Germinal center (tissue), 1 donor: ENCODE measurements at regions not wholly inside any gene's neighbourhood (a gene's known extent, or its start where the extent isn't known, plus 50 kb on each side); places are given as distances from the start of the nearest gene placed in this dataset.

Experiments
- DNase-seq: peaks from one replicate; pipeline ENCODE4 v3.0.0; 2012; ENCODE audit warnings: mixed read lengths, low spot score

- no peak for DNase-seq
These were observed 729.2 kb downstream of the LRFN5 start for GRCh38 chr14:42335918-42336317.

- no peak for DNase-seq
These were observed 728.3 kb downstream of the LRFN5 start for GRCh38 chr14:42334931-42335330.

DNA sequence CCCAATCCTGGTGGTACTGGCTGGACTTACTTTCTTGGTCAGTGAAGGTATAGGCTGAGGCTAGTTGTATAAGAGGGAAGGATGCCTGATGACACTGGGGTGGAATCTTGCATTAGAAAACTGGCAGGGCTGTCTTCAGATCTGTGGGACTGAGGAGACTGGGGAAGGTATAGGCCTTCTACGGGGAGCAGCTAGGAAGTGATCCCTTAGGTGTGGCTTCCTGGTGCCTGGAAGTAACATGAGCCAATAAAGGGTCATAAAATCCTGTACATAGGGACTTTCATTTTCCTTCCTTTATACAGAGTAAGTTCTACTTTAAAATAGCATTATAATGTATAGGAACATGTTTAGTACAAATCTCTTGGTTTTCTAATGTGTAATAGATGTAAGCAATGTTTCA is 716.8 kb downstream of the LRFN5 start:
- DNase-seq, result no peak

GRCh38 chr14:42322531-42323284 is 716.0 kb downstream of the LRFN5 start:
- DNase-seq, result no peak

DNA sequence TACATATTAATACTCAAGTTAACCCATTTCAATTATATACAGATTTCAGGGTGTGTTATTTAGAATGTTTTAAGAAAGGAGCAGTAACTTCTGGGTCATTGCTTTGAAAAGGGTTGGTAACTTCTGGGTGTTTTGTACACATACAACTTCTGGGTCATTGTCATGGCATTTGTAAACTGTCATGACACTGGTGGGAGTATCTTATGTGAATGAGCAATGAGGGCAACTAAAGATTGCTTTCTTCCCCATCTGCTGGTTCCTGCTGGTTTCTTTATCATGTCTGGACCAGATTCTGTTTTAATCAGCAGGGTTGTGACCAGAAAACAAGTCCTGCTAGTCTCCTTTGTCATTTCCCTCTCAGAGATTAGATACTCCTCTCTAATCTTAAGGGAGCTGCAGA is 713.3 kb downstream of the LRFN5 start:
- no peak for DNase-seq

- no peak for DNase-seq
These were observed 710.0 kb downstream of the LRFN5 start for GRCh38 chr14:42316693-42317092.

DNA sequence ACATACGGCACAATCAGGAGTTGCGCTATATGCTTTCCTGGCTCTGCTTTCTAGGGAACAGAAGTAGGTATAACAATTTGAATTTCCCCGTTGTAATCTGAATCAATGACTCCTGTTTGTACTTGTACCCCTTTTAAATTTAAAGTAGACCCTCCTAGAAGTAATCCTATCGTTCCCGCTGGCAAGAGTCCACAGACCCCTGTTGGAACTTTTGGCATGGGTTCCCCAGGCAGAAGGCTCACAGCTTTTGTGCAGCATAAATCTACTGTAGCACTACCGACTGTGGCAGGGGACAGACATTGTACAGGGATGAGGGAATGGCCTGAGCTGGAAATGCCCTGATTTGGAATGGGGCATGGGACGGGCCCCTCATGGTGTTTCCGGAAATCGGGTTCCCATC is 705.2 kb downstream of the LRFN5 start:
- no peak for DNase-seq

DNA sequence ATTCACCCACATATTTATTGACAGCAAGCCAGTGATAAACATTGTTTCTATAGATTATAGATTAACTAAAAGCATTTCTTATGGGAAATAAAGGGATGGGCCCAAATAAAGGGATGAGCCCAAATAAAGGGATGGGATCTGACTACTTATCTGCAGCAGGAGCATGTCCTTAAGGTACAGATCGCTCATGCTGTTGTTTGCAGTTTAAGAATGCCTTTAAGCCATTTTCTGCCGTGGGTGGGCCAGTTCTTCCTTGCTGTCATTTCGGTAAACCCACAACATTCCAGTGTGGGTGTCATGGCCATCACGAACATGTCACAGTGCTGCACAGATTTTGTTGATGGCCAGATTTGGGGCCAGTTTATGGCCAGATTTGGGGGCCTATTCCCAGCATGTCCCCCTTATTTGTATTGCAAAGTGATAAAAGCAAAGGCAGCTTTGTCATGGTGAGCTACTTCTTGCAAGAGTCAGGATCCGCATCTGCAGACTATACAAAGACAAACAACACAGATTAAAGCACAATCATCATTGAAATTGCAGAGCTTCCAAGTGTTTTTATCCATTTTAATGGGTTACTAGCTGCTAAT is 700.7 kb downstream of the LRFN5 start:
- DNase-seq, result no peak

GRCh38 chr14:42299692-42300091 is 693.0 kb downstream of the LRFN5 start:
- no peak for DNase-seq

DNA sequence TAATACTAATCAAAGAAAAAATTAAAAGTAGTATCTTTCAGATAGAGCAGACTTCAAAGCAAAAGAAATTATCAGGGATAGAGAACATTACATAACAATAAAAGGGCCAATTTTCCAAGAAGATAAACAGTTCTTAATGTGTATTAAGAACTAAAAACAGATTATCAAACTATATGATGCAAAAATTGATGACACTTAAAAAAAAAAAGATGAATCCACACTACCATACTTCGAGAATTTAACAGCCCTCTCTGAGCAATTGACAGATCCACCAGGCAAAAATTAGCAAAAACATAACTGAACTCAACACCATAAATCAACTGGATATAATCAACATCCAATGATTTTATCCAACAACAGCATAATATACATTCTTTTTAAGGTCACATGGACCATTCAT is 686.5 kb downstream of the LRFN5 start:
- no peak for DNase-seq

GRCh38 chr14:42277840-42278239 is 671.2 kb downstream of the LRFN5 start:
- DNase-seq, result no peak

- DNase-seq, result no peak
These were observed 662.6 kb downstream of the LRFN5 start for GRCh38 chr14:42269234-42269633.

DNA sequence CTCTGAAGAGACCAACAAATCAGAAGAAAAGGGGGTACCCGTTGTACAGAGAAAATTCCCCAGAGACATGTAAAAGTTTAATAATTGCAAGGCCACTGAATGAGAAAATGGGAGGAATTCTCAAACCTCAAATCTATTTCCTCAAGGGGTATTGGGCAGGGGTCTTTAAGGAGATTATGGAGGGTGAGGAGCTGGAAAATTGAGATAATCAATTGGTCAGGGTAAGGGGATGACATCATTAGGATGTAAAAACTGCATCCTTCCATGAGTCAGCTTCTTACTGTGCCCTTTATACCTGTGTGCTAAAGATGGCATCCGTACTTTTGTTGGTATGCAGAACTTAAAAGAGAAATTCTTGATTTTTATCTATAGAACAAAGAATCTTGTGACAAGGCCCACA is 641.5 kb downstream of the LRFN5 start:
- no peak for DNase-seq

GRCh38 chr14:42241101-42241500 is 634.4 kb downstream of the LRFN5 start:
- DNase-seq, result no peak

DNA sequence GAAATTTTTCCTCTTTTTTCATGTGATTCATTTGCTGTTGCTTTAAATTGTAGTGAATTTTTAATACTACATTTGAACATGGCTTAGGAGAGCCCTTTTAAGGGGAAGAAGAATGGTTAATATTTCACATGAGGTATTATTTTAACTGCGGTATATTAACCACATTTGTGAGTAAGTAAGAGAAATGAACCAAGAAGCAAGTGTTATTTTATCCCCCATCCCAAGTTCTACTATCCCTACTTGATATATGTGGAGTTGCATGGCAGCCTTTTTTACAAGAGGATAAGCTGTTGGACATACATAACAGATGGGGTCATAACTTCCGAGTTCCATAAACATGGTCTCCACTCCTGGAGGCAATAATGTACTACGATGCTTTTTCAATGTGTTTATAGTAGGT is 623.3 kb downstream of the LRFN5 start:
- no peak for DNase-seq

DNA sequence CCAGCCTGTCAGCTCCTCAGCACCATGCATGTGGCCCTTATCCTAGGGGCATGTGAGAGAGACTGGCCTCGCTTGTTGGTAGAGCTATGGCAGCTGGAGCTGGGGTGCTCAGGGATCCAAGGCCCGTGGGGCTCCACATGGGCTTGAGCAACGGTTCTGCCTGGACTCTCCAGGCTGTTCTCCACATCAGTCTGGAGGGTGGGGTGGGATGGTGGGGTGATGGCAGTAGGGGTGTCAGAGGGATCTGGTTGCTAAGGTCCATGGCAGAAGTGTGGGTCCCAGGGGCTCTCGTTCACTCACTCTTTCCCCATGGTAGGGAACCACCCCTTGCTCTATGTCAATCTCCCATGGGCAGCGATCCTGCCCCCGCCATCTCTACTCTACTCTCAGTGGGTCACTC is 622.6 kb downstream of the LRFN5 start:
- DNase-seq, result no peak

GRCh38 chr14:42228611-42229010 is 621.9 kb downstream of the LRFN5 start:
- no peak for DNase-seq

GRCh38 chr14:42224053-42224888 is 617.6 kb downstream of the LRFN5 start:
- peak; percentile 3 for DNase-seq

DNA sequence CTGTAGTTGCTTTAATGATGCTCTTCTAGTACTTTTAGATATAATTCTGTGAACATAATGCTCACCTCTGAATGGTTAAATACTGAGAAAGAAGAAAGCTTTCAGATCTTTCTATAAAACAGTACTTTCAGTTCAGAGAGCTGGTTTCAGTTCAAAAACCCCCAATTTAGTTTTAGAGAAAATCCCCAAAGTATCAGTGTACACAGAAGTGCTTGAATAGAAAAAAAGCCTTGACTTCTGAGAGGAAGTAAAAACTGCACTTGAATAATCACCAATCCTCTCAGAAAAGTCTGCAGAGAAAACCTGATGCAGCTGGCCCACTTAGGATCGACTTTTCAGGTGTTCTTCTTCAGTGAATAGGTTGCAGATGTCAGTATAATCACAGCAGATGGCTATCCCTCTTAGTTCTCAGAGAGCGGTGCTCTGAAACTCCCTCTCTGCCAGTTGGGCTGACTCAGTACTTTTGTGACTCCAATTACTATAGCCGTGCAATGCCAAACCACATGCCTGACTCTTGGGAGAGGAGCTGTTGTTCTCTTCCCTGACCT is 616.3 kb downstream of the LRFN5 start:
- DNase-seq, result no peak

- no peak for DNase-seq
These were observed 608.4 kb downstream of the LRFN5 start for GRCh38 chr14:42214981-42215491.

- no peak for DNase-seq
These were observed 594.3 kb downstream of the LRFN5 start for GRCh38 chr14:42200957-42201356.

DNA sequence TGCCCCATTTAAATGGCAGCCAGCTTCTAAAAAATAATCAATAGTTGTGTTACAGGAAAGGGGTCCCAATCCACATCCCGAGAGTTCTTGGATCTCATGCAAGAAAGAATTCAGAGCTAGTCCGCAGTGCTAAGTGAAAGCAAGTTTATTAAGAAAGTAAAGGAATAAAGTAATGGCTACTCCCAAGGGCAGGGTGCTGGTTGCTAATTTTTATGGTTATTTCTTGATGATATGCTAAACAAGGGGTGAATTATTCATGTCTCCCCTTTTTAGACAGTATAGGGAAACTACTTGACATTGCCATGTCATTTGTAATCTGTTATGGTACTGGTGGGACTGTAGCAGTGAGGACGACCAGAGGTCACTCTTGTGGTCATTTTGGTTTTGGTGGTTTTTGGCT is 591.3 kb downstream of the LRFN5 start:
- DNase-seq, result no peak
